Lower leg skin (tissue), 3 donors: ENCODE measurements at regions not wholly inside any gene's neighbourhood (a gene's known extent, or its start where the extent isn't known, plus 50 kb on each side); places are given as distances from the start of the nearest gene placed in this dataset.

Experiments
- CTCF ChIP-seq, 3 donors: fragments of 450-650 bp; IDR thresholded peaks; one replicate each; pipeline ENCODE4 v1.5.1; 2016; ENCODE audit warnings: antibody characterized with exemption in 3 of 3, mild to moderate bottlenecking in 3 of 3, moderate library complexity in 2 of 3
- POLR2A ChIP-seq, 2 donors: fragments of 450-650 bp; IDR thresholded peaks; one replicate each; pipeline ENCODE4 v1.6.1; 2016 to 2017; ENCODE audit warnings: antibody characterized with exemption in 2 of 2, mild to moderate bottlenecking in 1 of 2, moderate library complexity in 1 of 2

GRCh38 chrX:39857780-39858179 is 240.0 kb downstream of the BCOR start:
- TF ChIP-seq CTCF (IDR thresholded peaks at IDR 0.05) (no peak), POLR2A (IDR thresholded peaks at IDR 0.05) (no peak)
